ENCODE measurements at regions not wholly inside any gene's neighbourhood (a gene's known extent, or its start where the extent isn't known, plus 50 kb on each side); places are given as distances from the start of the nearest gene placed in this dataset.

GRCh38 chr5:180436275-180436674 lies 57.9 kb upstream of the CNOT6 start:
- TF ChIP-seq, protein P1, sequence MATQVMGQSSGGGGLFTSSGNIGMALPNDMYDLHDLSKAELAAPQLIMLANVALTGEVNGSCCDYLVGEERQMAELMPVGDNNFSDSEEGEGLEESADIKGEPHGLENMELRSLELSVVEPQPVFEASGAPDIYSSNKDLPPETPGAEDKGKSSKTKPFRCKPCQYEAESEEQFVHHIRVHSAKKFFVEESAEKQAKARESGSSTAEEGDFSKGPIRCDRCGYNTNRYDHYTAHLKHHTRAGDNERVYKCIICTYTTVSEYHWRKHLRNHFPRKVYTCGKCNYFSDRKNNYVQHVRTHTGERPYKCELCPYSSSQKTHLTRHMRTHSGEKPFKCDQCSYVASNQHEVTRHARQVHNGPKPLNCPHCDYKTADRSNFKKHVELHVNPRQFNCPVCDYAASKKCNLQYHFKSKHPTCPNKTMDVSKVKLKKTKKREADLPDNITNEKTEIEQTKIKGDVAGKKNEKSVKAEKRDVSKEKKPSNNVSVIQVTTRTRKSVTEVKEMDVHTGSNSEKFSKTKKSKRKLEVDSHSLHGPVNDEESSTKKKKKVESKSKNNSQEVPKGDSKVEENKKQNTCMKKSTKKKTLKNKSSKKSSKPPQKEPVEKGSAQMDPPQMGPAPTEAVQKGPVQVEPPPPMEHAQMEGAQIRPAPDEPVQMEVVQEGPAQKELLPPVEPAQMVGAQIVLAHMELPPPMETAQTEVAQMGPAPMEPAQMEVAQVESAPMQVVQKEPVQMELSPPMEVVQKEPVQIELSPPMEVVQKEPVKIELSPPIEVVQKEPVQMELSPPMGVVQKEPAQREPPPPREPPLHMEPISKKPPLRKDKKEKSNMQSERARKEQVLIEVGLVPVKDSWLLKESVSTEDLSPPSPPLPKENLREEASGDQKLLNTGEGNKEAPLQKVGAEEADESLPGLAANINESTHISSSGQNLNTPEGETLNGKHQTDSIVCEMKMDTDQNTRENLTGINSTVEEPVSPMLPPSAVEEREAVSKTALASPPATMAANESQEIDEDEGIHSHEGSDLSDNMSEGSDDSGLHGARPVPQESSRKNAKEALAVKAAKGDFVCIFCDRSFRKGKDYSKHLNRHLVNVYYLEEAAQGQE (IDR thresholded peaks at IDR 0.05; ENCODE audit: low read depth) = no peak
- TF ChIP-seq TCF7L2 (IDR thresholded peaks at IDR 0.05; ENCODE audit: borderline replicate concordance, extremely low read depth, insufficient read depth, insufficient read length) (no peak), CTCF (IDR thresholded peaks at IDR 0.05 in 2 of 3, conservative IDR thresholded peaks at IDR 0.05 in 1 of 3; ENCODE audit: borderline replicate concordance in 1 of 3, insufficient read depth in 1 of 3, low read depth in 2 of 3, low read length in 2 of 3) (no peak), POLR2AphosphoS5 (IDR thresholded peaks at IDR 0.05; ENCODE audit: low read depth, low read length) (no peak), EZH2phosphoT487 (IDR thresholded peaks at IDR 0.05; ENCODE audit: borderline replicate concordance) (no peak)
